ENCODE measurements at regions not wholly inside any gene's neighbourhood (a gene's known extent, or its start where the extent isn't known, plus 50 kb on each side); places are given as distances from the start of the nearest gene placed in this dataset.
A peak's percentile ranks its signal among the peaks of the same experiment; 100 is the strongest.

- in situ Hi-C loops (cut with MboI), result no loop called here
- Histone ChIP-seq H3K27ac (ENCODE audit: extremely low read depth, low read depth, low read length) (no peak overlapping the region), H3K9me1 (ENCODE audit: control insufficient read depth, insufficient read depth, low read length) (no peaks in the 10 kb centered on the region), H3K9me3 (replicated peaks; ENCODE audit: control insufficient read depth, insufficient read depth, low read depth, low read length) (no peaks in the 10 kb centered on the region), H3K27me3 (ENCODE audit: control insufficient read depth in 2 of 2, insufficient read depth in 2 of 2, low read length in 2 of 2) (no peaks in the 10 kb centered on the region), H3K79me2 (ENCODE audit: control insufficient read depth, insufficient read depth, low read length) (no peaks in the 10 kb centered on the region), H3K4me1 (replicated peaks in 1 of 2; ENCODE audit: control insufficient read depth in 2 of 2, insufficient read depth in 2 of 2, low read length in 2 of 2) (no peaks in the 10 kb centered on the region), H3K36me3 (ENCODE audit: control insufficient read depth, insufficient read depth, low read length) (no peaks in the 10 kb centered on the region), H3K9ac (ENCODE audit: insufficient read depth in 1 of 2, low read depth in 2 of 2, low read length in 2 of 2) (no peak overlapping the region), H3K4me3 (no peak overlapping the region), H3K4me2 (ENCODE audit: insufficient read depth, low read length) (no peak overlapping the region), H4K20me1 (replicated peaks; ENCODE audit: control insufficient read depth, insufficient read depth, low read length) (no peaks in the 10 kb centered on the region), H2AFZ (ENCODE audit: low read depth, low read length) (no peak overlapping the region)
- no peak for FAIRE-seq
- intact Hi-C loops (cut with micrococcal nuclease), result no loop called here
- no peak for DNase-seq (ENCODE audit: extremely low read depth in 1 of 4, low spot score in 3 of 4)
- ChIA-PET POLR2A (no interaction called here), CTCF (ENCODE audit: low intra/inter-chr PET ratio) (no interaction called here)
- WGBS (ENCODE audit: insufficient coverage, low coverage, missing lambda C conversion rate), result 2% methylated on average over 5 of the region's 5 CpGs
- no TSS peak for BruUV-seq (replicated peaks)
- no peak for TF ChIP-seq U2AF1 (optimal IDR thresholded peaks at IDR 0.05; ENCODE audit: low read depth, low read length)
- TF ChIP-seq ZSCAN29 (IDR thresholded peaks at IDR 0.05), result no peak
- no peak for TF ChIP-seq ZKSCAN8 (CRISPR knock-in tag; IDR thresholded peaks at IDR 0.05)
- no peak for TF ChIP-seq IRF2 (CRISPR knock-in tag; IDR thresholded peaks at IDR 0.05)
- TF ChIP-seq, protein P1, sequence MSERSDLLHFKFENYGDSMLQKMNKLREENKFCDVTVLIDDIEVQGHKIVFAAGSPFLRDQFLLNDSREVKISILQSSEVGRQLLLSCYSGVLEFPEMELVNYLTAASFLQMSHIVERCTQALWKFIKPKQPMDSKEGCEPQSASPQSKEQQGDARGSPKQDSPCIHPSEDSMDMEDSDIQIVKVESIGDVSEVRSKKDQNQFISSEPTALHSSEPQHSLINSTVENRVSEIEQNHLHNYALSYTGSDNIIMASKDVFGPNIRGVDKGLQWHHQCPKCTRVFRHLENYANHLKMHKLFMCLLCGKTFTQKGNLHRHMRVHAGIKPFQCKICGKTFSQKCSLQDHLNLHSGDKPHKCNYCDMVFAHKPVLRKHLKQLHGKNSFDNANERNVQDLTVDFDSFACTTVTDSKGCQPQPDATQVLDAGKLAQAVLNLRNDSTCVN (CRISPR knock-in tag; IDR thresholded peaks at IDR 0.05), result no peak
- no peak for ATAC-seq
Observed at GRCh38 chr12:115194448-115194847, 510.5 kb upstream of the TBX3 start.

GRCh38 chr12:115191342-115191741 is 507.4 kb upstream of the TBX3 start:
- H3K4me1 ChIP-seq (replicated peaks in 1 of 2; ENCODE audit: control insufficient read depth in 2 of 2, insufficient read depth in 2 of 2, low read length in 2 of 2), result no peaks in the 10 kb centered on the region
- ChIA-PET CTCF (ENCODE audit: low intra/inter-chr PET ratio) (no interaction called here), POLR2A (no interaction called here)
- BruUV-seq (replicated peaks), result no TSS peak
- TF ChIP-seq ELK3 (CRISPR knock-in tag; IDR thresholded peaks at IDR 0.05) (no peak), NFE2L1 (tag; IDR thresholded peaks at IDR 0.05; ENCODE audit: borderline replicate concordance, low read depth) (no peak), CEBPG (CRISPR knock-in tag; IDR thresholded peaks at IDR 0.05) (no peak), CEBPG (tag; conservative IDR thresholded peaks at IDR 0.05 in 1 of 2, IDR thresholded peaks at IDR 0.05 in 1 of 2) (peak in 1 of 2 experiments; percentile 58; a peak in 2 of 4 replicates), CEBPB (tag; IDR thresholded peaks at IDR 0.05) (0 out of 2 replicates have a peak, but pooled peaks have one; percentile 20), PRPF4 (IDR thresholded peaks at IDR 0.05; ENCODE audit: insufficient read depth, low read depth, low read length, poor library complexity, severe bottlenecking) (no peak)
- TF ChIP-seq, protein P2, sequence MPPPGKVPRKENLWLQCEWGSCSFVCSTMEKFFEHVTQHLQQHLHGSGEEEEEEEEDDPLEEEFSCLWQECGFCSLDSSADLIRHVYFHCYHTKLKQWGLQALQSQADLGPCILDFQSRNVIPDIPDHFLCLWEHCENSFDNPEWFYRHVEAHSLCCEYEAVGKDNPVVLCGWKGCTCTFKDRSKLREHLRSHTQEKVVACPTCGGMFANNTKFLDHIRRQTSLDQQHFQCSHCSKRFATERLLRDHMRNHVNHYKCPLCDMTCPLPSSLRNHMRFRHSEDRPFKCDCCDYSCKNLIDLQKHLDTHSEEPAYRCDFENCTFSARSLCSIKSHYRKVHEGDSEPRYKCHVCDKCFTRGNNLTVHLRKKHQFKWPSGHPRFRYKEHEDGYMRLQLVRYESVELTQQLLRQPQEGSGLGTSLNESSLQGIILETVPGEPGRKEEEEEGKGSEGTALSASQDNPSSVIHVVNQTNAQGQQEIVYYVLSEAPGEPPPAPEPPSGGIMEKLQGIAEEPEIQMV (tag; conservative IDR thresholded peaks at IDR 0.05; ENCODE audit: low read depth), result no peak
- ATAC-seq, result no peak
- no peak overlapping the region for H3K27ac ChIP-seq (ENCODE audit: extremely low read depth, low read depth, low read length)
- no peak for DNase-seq (ENCODE audit: extremely low read depth in 1 of 4, low spot score in 3 of 4)
- no peaks in the 10 kb centered on the region for H4K20me1 ChIP-seq (replicated peaks; ENCODE audit: control insufficient read depth, insufficient read depth, low read length)
- no peak overlapping the region for H3K4me3 ChIP-seq
- H3K79me2 ChIP-seq (ENCODE audit: control insufficient read depth, insufficient read depth, low read length), result no peaks in the 10 kb centered on the region
- no peaks in the 10 kb centered on the region for H3K9me3 ChIP-seq (replicated peaks; ENCODE audit: control insufficient read depth, insufficient read depth, low read depth, low read length)
- no peaks in the 10 kb centered on the region for H3K36me3 ChIP-seq (ENCODE audit: control insufficient read depth, insufficient read depth, low read length)
- H3K9ac ChIP-seq (ENCODE audit: insufficient read depth in 1 of 2, low read depth in 2 of 2, low read length in 2 of 2), result no peak overlapping the region
- intact Hi-C loops (cut with micrococcal nuclease) (no loop called here), in situ Hi-C loops (cut with MboI) (no loop called here)
- H3K9me1 ChIP-seq (ENCODE audit: control insufficient read depth, insufficient read depth, low read length), result no peaks in the 10 kb centered on the region
- WGBS (ENCODE audit: insufficient coverage, low coverage, missing lambda C conversion rate), result 0% methylated on average over 2 of the region's 2 CpGs
- no peak for FAIRE-seq
- H3K4me2 ChIP-seq (ENCODE audit: insufficient read depth, low read length), result no peak overlapping the region
- H2AFZ ChIP-seq (ENCODE audit: low read depth, low read length), result no peak overlapping the region
- H3K27me3 ChIP-seq (ENCODE audit: control insufficient read depth in 2 of 2, insufficient read depth in 2 of 2, low read length in 2 of 2), result no peaks in the 10 kb centered on the region

Data from K562 (cell line).